Kidney capillary endothelial cell (primary cell): ENCODE measurements at regions not wholly inside any gene's neighbourhood (a gene's known extent, or its start where the extent isn't known, plus 50 kb on each side); places are given as distances from the start of the nearest gene placed in this dataset.

ENCODE experiments used
- DNase-seq: peaks from one replicate; pipeline ENCODE4 v3.0.0-alpha.2; 2018; ENCODE audit warnings: low spot score

DNA sequence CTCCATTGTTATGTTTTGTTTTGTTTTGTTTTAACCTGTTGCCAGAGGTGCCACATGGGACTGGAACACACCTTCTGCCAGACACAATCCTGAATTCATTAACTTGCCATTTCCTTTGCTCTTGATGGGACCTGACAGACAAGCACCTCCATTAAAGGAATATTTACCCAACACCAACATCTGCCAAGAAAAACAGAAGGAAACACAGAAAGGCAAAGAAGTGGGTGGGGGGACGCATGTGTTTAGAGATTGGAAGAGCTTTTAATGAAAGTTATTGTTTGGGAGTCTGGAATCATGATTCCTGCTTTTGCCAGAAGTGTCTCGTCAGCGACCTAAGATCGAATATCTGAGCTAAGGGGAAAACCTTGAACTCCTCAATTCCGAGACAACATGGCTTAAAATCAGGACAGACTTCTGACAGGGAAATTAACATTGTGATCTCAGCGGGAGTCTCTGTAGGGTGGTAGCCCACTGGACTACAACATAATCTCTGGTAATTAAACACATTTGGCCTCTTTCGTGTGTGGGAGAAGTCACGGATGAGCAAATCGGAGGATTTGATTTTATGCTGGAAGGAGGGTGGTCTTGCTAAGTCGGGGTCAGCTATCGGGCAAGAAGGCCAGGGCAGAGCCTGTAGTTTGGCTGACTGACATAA lies 210.4 kb upstream of the FAR2 start:
- no peak for DNase-seq

DNA sequence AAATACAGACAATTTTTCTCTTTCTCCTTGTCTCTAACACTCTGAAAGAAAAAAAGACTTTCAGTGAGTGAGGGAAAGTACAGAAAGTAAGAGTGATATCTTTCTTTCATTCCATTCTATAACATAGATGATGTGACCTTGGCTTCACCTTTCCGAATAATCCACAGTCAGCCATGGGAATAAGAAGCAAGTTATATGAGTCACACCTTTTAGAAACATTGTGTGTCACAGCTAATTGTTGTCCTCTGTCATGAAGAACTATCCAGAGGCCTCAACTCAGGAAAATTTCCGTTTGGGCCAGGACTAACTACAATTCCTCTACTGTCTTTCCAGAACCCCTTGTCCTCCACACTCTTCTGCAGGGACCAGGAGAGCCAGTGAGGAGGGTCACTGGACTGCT lies 209.7 kb upstream of the FAR2 start:
- DNase-seq = no peak

GRCh38 chr12:28941248-28941647 lies 207.8 kb upstream of the FAR2 start:
- DNase-seq = no peak

DNA sequence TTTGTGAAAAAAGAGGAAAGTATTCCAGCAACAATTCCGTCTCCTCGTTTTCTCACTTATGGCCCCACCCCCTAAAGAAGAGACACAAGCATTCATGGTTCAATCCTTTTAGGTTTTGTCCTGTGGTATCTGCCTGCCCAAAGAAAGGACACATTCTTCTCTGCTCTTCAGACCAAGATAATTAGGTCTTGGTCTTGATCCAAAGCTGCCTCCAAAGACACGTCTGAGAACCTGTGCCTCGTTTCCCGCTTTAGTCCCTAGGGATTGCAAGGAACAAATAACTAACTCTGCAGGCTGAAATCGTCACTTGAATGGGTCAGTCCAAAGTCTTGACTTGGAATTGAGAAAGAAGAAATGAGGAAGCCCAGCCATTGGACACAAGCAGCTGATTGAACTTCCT lies 202.7 kb upstream of the FAR2 start:
- no peak for DNase-seq

GRCh38 chr12:28948685-28949084 lies 200.4 kb upstream of the FAR2 start:
- no peak for DNase-seq

- no peak for DNase-seq
Measured at GRCh38 chr12:28949184-28949583, 199.9 kb upstream of the FAR2 start.

DNA sequence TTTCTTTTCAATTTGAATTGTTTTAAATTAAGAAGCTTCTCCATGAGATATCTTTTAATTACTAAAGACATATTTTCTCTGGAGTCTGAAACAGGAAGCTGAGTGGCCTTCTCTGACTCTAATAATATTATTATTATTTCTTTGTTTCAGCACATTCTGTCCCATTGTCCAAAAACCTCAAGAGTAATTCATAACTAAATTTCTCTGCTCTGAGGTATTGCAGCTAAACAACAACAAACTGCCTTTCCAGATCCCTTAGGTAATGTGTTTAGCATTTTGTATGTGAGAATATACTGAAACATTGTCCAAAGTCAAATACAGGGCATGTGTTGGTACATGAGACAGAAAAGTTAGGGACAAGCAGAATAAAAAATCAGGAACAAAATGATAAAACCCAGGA lies 199.0 kb upstream of the FAR2 start:
- DNase-seq = no peak

- no peak for DNase-seq
Measured at GRCh38 chr12:28951935-28952334, 197.1 kb upstream of the FAR2 start.

GRCh38 chr12:28954333-28954732 lies 194.7 kb upstream of the FAR2 start:
- DNase-seq = no peak

GRCh38 chr12:28955491-28955890 lies 193.6 kb upstream of the FAR2 start:
- no peak for DNase-seq

GRCh38 chr12:28955931-28956330 lies 193.1 kb upstream of the FAR2 start:
- DNase-seq = no peak

- DNase-seq = no peak
Measured at GRCh38 chr12:28958553-28959195, 190.4 kb upstream of the FAR2 start.

GRCh38 chr12:28961948-28962384 lies 187.1 kb upstream of the FAR2 start:
- DNase-seq = no peak

DNA sequence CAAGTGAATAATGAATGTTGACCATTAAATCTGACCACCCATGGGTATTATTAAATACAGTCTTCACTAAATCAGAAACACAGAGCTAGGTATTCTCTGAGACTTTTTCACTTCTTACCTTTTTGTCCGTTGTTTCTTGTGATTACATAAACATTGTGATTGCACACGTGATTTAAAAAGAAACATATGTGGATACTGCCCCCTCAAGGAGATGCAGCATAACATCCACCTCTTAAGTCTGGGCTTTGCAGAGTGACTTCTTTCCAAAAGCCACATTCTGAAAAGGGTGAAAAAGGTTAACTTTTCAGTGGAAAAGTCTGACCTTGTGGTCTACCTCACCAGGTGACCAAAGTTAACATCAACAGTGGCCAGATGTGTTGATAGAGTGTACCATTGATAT lies 185.5 kb upstream of the FAR2 start:
- no peak for DNase-seq

DNA sequence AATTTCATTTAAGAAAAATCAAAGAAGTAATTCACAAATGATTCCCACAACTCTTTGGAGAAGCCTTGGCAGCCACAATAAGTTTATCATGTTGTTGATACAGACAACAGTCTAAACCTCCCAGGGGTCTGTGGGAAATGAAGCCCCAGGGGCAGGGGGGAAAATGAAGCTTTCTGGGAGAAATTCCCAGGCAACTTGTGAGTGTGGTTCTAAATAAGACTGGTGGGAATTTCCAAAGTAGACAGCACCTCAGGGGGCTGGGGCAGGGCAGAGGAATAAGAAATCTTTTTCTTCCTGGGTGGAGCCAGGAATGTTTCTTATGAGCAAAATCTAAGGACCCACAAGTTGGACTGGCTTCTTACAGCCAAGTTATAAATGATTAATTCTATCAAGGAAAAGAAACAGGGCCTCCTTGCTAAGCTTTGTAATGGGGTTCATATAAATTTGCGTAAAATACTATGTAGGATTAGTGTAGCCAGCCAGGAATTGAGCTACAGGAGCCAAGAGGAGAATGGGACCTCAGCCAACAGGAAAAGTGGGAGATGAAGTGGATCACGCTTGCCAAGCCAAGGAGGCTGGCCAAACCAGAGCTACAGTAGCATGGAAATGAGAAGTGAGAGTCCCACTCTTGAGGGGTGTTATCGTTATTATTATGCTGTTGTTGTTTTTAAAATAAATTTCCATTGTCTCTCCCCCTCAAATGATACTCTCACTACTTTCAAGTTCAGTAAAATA lies 182.9 kb upstream of the FAR2 start:
- DNase-seq = no peak

DNA sequence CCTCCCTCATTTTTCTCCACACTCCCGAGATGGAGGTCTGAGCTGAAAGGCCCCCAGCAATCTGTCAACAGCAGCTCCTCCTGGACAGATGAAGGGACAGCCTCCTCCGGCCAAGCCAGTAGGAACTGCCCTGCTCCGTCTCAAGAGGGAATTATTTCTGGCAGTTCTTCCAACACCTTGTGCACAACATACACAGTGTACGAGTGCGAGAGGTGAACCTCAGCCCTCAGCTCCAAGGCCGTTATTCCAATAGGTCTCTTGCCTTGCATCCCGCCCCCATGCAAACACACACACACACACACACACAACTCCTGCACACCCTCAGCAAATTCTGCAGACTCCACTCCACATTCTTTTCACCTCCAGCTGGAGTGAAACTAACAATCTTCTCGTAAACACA lies 181.7 kb upstream of the FAR2 start:
- DNase-seq = no peak

DNA sequence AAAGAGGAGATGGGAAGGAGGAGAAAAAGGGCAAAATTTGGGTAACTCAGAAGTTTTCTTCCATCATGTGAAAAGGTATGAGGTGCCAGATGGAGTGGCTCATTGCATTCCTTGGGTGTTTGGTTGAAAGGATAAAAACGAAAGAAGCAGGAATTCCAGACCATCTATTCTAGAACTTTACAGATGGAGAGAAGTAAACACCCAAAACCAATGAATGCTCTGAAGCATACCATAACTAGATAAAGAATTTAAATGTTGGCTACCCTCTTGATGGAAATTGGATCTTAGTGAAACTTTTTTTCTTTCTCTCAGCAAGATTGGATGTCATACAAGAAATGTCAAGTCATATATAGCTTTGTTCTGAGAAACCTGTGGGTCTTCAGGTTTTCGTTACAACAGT lies 175.6 kb upstream of the FAR2 start:
- no peak for DNase-seq

- no peak for DNase-seq
Measured at GRCh38 chr12:28974166-28974565, 174.9 kb upstream of the FAR2 start.

DNA sequence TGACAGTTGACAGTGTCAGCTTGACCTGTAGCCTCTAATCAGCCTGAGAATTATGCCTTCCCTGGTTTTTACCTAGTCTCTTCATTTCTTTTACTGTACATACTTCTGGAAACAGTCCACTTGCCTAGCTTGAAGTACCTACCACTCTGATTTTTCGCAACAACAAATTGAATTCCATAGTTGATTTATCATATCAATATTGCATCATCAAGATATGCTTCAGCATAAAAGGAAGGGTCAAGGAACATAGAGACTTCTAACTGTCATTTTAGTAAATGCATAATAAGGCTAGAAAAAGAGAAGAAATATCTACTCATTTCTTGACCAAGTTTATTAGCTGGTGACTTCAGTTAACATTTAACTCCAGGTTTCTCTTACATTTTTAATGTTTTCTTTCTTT lies 174.2 kb upstream of the FAR2 start:
- no peak for DNase-seq

DNA sequence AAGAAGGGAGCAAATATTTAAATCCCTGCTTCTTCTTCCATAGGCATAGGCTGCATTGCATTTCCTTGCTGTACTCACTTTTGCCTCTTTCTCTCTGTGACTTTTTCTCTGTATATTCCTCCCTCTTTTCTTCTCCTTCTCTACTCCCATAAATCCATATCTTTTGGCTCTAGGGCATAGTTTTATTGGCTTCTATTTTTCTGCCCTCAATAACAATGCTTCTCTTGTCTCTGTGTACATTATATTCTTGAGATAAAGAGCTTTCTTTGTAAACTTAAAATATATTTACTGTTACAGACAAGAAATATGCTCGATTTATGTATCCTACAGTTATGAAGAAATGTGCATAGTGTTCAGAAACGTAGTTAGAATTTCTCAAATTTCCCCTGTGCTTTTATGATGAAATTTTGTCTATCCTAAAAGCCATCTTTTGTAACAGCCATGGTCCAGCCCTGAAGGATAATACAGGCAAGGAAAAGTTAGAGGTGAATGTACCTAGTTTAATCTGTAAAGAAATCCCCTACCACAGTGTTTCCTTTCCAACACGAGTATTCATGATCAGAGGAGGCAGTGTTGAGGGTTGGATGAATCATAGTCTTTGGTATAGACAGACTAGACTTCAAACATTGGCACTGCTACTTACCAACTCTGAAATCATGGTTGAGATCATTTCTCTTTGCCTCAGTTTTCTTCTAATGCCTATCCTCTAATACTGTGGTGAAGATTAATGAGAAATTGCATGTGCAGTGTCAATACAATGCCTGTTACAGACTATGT lies 173.3 kb upstream of the FAR2 start:
- no peak for DNase-seq

GRCh38 chr12:28980436-28980835 lies 168.6 kb upstream of the FAR2 start:
- no peak for DNase-seq

- DNase-seq = no peak
Measured at GRCh38 chr12:28987538-28988324, 161.3 kb upstream of the FAR2 start.
